Liver (tissue), 3 donors: ENCODE measurements at regions not wholly inside any gene's neighbourhood (a gene's known extent, or its start where the extent isn't known, plus 50 kb on each side); places are given as distances from the start of the nearest gene placed in this dataset.

ENCODE experiments used
- ATF3 ChIP-seq: IDR thresholded peaks from 2 replicates; pipeline ENCODE4 v1.6.1; 2016; ENCODE audit warnings: antibody characterized with exemption
- EGR1 ChIP-seq, 2 donors: IDR thresholded peaks; 2 replicates each; pipeline ENCODE4 v1.6.1; 2016 to 2018; ENCODE audit warnings: antibody characterized with exemption in 2 of 2, low read depth in 2 of 2
- FOXA1 ChIP-seq: IDR thresholded peaks from 2 replicates; pipeline ENCODE4 v1.6.1; 2016; ENCODE audit warnings: antibody characterized with exemption
- HNF4G ChIP-seq: IDR thresholded peaks from 2 replicates; pipeline ENCODE4 v1.6.1; 2016; ENCODE audit warnings: antibody characterized with exemption
- JUND ChIP-seq, 2 donors: IDR thresholded peaks; 2 replicates each; pipeline ENCODE4 v1.6.1; 2016; ENCODE audit warnings: antibody characterized with exemption in 2 of 2
- RAD21 ChIP-seq, 2 donors: IDR thresholded peaks; 2 replicates each; pipeline ENCODE4 v1.6.1; 2016; ENCODE audit warnings: antibody characterized with exemption in 2 of 2, mild to moderate bottlenecking in 2 of 2
- REST ChIP-seq: IDR thresholded peaks from 2 replicates; pipeline ENCODE4 v1.6.1; 2016; ENCODE audit warnings: antibody characterized with exemption, mild to moderate bottlenecking
- RXRA ChIP-seq, 2 donors: IDR thresholded peaks; 2 replicates each; pipeline ENCODE4 v1.6.1; 2017 to 2018; ENCODE audit warnings: antibody characterized with exemption in 2 of 2, mild to moderate bottlenecking in 1 of 2
- TAF1 ChIP-seq: conservative IDR thresholded peaks from 2 replicates; pipeline ENCODE4 v1.6.1; 2016; ENCODE audit warnings: antibody characterized with exemption, mild to moderate bottlenecking
- YY1 ChIP-seq: IDR thresholded peaks from 2 replicates; pipeline ENCODE4 v1.6.1; 2016; ENCODE audit warnings: antibody characterized with exemption, mild to moderate bottlenecking
- TF ChIP-seq, protein P1 (sequence below): fragments of 150-350 bp; IDR thresholded peaks from 2 replicates; pipeline ENCODE4 v1.5.1; 2017; ENCODE audit warnings: improper control_type of control experiment, low read depth, low read length; ENCODE audit not compliant: missing input control
- TF ChIP-seq, protein P2 (sequence below): IDR thresholded peaks from 2 replicates; pipeline ENCODE4 v1.6.1; 2016; ENCODE audit warnings: antibody characterized with exemption
- TF ChIP-seq, protein P3 (sequence below): IDR thresholded peaks from 2 replicates; pipeline ENCODE4 v1.6.1; 2016; ENCODE audit warnings: antibody characterized with exemption
- donor health status: healthy.
- donor health status: healthy.

- TF ChIP-seq REST (no peak), FOXA1 (no peak), ATF3 (no peak), TAF1 (no peak), EGR1 (IDR thresholded peaks at IDR 0.05; ENCODE audit: low read depth in 2 of 2) (no peak), RAD21 (IDR thresholded peaks at IDR 0.05) (no peak), HNF4G (no peak), JUND (IDR thresholded peaks at IDR 0.05) (no peak), YY1 (no peak), RXRA (IDR thresholded peaks at IDR 0.05) (no peak)
- TF ChIP-seq, protein P1, sequence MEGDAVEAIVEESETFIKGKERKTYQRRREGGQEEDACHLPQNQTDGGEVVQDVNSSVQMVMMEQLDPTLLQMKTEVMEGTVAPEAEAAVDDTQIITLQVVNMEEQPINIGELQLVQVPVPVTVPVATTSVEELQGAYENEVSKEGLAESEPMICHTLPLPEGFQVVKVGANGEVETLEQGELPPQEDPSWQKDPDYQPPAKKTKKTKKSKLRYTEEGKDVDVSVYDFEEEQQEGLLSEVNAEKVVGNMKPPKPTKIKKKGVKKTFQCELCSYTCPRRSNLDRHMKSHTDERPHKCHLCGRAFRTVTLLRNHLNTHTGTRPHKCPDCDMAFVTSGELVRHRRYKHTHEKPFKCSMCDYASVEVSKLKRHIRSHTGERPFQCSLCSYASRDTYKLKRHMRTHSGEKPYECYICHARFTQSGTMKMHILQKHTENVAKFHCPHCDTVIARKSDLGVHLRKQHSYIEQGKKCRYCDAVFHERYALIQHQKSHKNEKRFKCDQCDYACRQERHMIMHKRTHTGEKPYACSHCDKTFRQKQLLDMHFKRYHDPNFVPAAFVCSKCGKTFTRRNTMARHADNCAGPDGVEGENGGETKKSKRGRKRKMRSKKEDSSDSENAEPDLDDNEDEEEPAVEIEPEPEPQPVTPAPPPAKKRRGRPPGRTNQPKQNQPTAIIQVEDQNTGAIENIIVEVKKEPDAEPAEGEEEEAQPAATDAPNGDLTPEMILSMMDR: no peak
- TF ChIP-seq, protein P2, sequence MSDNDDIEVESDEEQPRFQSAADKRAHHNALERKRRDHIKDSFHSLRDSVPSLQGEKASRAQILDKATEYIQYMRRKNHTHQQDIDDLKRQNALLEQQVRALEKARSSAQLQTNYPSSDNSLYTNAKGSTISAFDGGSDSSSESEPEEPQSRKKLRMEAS: no peak
- TF ChIP-seq, protein P3, sequence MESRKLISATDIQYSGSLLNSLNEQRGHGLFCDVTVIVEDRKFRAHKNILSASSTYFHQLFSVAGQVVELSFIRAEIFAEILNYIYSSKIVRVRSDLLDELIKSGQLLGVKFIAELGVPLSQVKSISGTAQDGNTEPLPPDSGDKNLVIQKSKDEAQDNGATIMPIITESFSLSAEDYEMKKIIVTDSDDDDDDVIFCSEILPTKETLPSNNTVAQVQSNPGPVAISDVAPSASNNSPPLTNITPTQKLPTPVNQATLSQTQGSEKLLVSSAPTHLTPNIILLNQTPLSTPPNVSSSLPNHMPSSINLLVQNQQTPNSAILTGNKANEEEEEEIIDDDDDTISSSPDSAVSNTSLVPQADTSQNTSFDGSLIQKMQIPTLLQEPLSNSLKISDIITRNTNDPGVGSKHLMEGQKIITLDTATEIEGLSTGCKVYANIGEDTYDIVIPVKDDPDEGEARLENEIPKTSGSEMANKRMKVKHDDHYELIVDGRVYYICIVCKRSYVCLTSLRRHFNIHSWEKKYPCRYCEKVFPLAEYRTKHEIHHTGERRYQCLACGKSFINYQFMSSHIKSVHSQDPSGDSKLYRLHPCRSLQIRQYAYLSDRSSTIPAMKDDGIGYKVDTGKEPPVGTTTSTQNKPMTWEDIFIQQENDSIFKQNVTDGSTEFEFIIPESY: no peak
These were observed 197.6 kb downstream of the KIT start for GRCh38 chr4:54855191-54855854.
